GM19328 (cell line): ENCODE measurements at regions not wholly inside any gene's neighbourhood (a gene's known extent, or its start where the extent isn't known, plus 50 kb on each side); places are given as distances from the start of the nearest gene placed in this dataset.
"Not testable (repeated sequence)": the region's sequence is repeated elsewhere in the genome, so short reads cannot be mapped to it uniquely, and the experiment has no call there.

Experiments
- ATAC-seq: cut with Tn5 transposase; IDR thresholded peaks from one replicate; pipeline ENCODE4 v1.9.1; 2021; ENCODE audit warnings: mild to moderate bottlenecking, moderate library complexity; ENCODE audit not compliant: unreplicated experiment

- ATAC-seq, result no peak
Measured at GRCh38 chr12:28689398-28690175, 459.5 kb upstream of the FAR2 start.

GRCh38 chr12:28693565-28694219 is 455.4 kb upstream of the FAR2 start:
- no peak for ATAC-seq

- no peak for ATAC-seq
Measured at GRCh38 chr12:28698553-28698952, 450.5 kb upstream of the FAR2 start.

GRCh38 chr12:28699029-28699428 is 450.0 kb upstream of the FAR2 start:
- ATAC-seq, result no peak

GRCh38 chr12:28700161-28700560 is 448.9 kb upstream of the FAR2 start:
- ATAC-seq, result no peak

- ATAC-seq, result no peak
Measured at GRCh38 chr12:28704477-28705169, 444.5 kb upstream of the FAR2 start.

- no peak for ATAC-seq
Measured at GRCh38 chr12:28708918-28709371, 440.1 kb upstream of the FAR2 start.

- ATAC-seq, result no peak
Measured at GRCh38 chr12:28709986-28710685, 438.9 kb upstream of the FAR2 start.

GRCh38 chr12:28710882-28711281 is 438.2 kb upstream of the FAR2 start:
- no peak for ATAC-seq

GRCh38 chr12:28711421-28711820 is 437.7 kb upstream of the FAR2 start:
- no peak for ATAC-seq

GRCh38 chr12:28742791-28743190 is 406.3 kb upstream of the FAR2 start:
- ATAC-seq, result no peak

GRCh38 chr12:28746734-28747325 is 402.2 kb upstream of the FAR2 start:
- no peak for ATAC-seq

- no peak for ATAC-seq
Measured at GRCh38 chr12:28750946-28751685, 398.0 kb upstream of the FAR2 start.

- ATAC-seq, result no peak
Measured at GRCh38 chr12:28755027-28755426, 394.1 kb upstream of the FAR2 start.

GRCh38 chr12:28759333-28759732 is 389.7 kb upstream of the FAR2 start:
- no peak for ATAC-seq

GRCh38 chr12:28760040-28760903 is 388.8 kb upstream of the FAR2 start:
- ATAC-seq, result not testable (repeated sequence)

- ATAC-seq, result not testable (repeated sequence)
Measured at GRCh38 chr12:28761897-28762296, 387.2 kb upstream of the FAR2 start.

- no peak for ATAC-seq
Measured at GRCh38 chr12:28766398-28766797, 382.7 kb upstream of the FAR2 start.

GRCh38 chr12:28767836-28768348 is 381.2 kb upstream of the FAR2 start:
- no peak for ATAC-seq
